ENCODE measurements at regions not wholly inside any gene's neighbourhood (a gene's known extent, or its start where the extent isn't known, plus 50 kb on each side); places are given as distances from the start of the nearest gene placed in this dataset.
"Not testable (repeated sequence)": the region's sequence is repeated elsewhere in the genome, so short reads cannot be mapped to it uniquely, and the experiment has no call there.

DNA sequence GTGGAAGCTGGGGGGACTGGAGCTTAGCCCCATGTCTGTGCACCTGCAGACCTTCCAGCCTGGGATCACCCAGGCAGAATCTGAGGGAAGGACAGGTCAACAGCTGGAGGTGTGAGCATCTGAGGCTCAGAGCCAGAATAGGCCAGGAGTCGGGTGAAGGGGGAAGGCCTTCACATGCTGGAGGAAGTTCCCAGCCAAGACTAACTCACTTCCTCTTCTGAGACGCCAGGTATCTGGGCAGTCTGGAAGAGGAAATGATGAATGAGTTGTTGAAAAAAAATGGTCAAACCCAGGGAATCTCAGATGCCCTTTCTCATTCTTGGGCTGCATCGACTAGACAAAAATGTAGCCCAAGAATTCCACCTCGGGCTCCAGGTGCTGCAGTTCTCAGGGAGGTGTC is 73.6 kb upstream of the TIAM2 start:
- DNase-seq (ENCODE audit: low spot score): no peak

DNA sequence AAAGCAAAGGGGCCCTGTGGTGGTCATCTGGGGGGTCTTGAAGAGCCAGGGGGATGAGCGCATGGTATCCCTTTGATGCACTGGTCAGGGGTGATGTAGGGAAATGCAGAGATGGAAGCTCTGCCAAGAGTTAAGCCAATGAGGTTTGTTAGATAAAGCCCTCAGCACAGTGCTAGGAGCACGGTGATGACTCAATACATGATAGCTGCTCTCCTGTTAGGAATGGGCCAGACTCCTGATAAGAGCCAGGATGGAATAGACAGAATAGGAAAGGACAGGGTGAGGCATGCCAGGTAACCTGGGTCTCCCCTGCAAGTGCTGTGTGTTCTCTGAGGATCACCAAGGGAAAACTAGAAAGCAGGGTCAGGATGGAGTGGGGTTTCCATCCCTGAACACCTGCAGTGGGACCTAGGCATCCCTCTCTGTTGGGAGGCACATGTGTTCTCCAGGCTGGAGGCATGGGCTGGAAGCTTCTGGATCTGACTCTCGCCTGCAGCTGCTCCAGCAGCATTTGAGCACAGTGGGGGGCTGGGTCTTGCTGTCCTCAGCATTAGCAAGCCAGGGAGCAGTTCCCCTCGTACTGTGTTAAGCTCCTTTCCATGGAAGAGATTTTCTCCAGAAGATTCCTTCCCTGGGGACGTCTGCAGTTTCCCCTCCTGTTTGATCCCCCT is 71.8 kb upstream of the TIAM2 start:
- no peak for DNase-seq (ENCODE audit: low spot score)

DNA sequence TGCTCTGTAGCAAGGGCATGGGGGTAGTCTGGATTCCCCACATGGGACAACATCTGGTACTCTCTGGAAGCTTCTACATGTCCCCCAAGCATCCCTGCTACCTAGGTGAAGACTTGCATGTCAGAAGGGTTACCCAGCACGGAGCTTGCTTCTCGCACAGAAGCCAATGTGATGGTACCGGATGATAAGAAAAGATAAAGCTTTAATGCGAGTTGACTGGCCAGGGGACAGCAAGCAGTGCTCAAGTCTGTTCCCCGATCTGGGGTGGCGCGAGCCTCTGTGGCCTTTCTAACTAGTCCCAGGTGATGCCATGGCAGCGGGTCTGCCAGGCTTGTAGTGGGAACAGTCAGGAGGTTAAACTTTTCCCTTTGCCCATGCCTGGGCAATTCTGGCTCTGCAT is 70.0 kb upstream of the TIAM2 start:
- no peak for DNase-seq (ENCODE audit: low spot score)

DNA sequence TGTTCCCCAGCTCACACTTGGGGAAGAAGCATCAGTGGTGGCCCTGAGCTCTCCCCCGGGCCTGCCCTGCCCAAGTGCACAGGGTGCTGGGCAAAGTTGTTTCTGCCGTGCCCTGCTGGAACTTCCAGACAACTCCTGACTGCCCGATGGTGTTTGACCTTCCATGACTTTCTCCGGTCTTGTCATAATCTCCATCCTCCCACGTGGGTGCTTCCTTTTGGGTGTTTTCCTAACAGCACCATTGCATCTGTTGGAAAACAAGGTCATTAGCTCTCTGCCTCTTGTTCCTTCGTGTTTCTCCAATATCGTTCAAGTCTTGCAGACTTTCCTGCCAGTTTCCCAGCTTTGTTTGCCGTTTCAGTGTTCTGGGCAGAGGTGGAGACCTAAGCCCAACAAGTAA is 68.7 kb upstream of the TIAM2 start:
- no peak for DNase-seq (ENCODE audit: low spot score)

DNA sequence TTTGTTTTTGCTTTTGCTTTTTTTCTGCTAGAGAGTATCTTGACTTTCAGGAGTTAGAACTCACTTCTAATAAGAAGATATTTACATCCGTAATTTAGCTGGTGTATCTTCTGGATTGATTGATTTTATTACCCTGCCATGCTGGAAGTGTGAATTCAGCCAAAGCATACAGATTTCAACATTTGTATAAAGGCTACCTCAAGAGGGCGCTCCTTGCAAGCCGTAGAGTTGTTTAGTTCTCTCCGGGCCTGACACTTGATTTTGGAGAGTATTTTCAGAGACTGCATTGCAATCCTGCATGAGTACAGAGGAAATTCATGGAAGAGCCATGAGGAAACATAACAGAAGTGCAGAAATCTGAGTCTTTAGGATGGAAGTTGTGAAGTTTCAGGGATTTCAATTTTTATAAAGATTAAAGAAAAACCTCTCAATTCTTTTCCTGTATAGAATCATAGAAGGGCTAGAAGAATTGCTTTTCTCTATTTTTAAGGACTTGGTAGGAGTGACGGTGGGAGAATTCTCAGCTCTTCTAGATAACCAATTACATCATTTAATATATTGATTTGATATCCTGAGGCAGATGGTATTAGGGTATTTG is 66.7 kb upstream of the TIAM2 start:
- peak; percentile 74 for DNase-seq (ENCODE audit: low spot score)

DNA sequence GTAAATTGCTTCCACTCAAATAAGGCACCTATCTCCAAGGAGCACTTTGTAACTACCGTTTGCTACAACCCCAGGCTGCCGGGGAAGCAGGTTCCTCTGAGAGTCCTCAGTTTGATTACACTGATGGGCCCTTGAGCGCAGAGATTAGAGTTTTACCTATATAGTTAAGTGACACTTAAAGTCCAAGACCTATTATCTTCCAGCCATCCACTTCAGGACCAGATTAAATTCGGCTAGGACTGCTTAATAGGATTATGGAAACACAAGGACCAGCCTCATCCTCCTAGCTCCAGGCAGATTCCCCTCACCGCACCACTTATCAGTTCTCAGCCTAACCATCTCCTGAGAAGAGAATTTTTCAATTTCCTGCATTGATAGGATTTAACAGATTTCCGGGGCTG is 64.7 kb upstream of the TIAM2 start:
- no peak for DNase-seq (ENCODE audit: low spot score)

DNA sequence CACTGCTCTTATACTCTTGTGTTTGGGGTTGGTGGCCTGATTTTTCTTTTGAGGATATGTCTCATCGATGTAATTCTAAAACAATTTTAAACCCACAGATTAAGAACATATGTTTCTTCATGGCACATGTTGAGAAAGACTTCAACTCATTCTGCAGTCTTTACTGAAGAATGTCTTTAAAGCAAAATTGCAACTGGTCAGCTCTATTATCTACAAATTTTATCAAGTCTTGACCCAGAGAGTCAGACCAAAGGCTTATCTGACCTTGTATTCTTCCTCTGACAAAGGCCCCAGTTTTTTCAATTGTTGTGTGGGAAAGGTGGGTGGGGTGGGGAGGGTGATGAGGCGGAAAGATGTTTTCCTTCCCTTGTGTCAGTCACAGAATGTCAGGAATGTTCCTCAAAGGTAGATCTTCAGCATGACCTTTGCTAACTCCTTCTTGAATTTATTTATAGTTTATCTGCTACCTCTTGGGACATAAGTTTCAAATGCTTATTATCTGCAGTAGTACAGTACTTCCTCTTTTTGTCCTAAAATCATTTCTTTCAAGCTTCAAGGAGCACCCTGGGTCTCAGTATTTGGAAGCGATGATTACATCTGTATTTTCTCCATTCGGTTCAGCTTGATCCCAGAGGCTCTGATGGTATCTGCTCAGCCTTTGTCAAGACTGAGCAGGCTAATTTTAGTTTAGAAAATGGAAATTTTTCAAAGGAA is 63.2 kb upstream of the TIAM2 start:
- DNase-seq (ENCODE audit: low spot score): no peak

DNA sequence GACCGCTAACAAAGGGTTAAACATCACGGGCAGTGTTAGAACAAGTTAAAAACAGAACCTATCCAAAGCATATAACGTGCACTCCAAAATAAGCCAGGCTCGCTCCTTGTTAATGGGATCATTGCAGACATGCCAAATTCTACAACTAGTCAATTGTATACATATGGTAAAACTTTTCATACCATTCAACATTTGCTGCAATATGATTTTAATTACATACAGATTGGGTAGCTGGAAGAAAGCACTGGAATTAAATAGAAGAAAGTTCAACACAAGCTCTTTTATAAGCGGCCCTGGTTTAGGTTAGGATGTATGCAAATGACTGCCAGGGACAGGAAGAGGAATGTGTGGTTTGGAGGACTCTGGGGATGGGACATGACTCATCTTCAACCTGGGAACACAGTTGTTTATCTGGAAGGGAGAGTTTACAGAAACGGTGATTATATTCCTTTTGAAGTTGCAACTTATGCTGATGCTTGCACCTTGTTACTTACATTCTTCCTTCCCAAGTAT is 62.5 kb upstream of the TIAM2 start:
- DNase-seq (ENCODE audit: low spot score): no peak

DNA sequence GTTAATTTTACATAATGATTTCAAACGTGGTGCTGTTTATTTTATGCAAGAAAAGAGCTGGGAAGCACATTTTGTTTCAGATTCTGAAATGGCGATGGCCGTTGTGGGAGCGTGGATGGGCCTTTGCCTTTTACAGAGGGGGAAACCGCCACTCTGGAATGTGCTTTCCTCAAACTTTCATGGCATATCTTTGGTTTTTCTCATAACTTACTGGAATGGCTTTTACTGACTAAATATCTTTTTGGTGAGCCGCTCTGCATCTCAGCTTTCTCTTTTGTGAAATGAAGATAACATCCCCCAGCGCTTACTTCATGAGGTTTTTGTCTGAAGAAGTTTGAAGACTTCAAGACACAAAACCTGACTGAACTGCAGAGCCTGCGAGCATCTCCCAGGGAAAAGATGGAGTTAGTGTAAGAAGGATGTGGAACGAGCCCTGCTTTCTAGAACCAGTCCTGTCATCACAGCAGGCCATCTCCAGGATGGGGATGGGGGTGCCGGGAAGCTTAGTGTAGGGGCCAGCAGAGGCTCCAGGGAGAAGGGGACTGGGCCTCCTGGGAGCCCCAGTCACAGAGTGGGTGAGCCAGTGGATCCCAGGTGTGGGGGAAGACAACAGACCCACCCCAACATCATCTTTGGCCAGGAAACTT is 61.8 kb upstream of the TIAM2 start:
- no peak for DNase-seq (ENCODE audit: low spot score)

DNA sequence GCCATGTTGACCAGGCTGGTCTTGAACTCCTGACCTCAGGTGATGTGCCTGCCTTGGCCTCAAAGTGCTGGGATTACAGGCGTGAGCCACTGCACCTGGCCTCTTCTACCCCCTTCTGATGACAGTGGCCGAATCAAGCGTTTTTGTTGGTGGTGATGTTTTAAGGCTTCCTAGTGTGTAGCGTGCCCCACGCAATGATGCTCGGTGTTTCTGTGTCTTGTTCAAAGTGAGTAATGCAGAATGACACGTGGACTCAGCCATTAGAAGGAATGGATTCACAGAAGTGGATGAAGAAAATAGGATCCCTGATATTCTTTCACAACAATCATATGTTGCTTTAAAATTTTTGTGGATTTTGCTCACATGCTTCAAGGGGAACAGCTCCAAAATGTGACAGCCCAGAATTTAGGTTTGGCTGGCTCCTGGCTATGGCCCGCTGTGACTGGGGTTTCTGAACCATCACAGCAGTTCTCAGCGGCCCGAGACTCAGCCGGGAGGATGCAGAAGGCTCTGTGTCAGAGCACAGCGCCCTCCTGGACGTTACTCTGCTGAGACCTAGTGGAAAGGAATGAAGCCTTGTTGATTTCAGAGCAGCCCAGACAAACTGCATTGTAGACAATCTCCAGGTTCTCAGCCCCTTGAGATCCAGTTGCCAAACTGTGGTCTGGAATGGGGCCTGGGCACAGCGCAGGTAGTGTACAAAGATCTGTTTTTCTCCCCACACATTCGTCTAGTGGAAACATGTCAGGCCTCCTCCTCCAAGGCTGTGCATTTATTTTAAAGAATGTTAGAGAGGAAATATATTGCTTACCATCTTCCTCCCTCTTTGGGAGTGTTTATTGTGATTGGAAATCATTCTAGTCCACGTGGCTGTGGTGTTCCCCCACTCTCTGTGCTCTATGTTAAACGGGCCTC is 57.6 kb upstream of the TIAM2 start:
- DNase-seq (ENCODE audit: low spot score): no peak

DNA sequence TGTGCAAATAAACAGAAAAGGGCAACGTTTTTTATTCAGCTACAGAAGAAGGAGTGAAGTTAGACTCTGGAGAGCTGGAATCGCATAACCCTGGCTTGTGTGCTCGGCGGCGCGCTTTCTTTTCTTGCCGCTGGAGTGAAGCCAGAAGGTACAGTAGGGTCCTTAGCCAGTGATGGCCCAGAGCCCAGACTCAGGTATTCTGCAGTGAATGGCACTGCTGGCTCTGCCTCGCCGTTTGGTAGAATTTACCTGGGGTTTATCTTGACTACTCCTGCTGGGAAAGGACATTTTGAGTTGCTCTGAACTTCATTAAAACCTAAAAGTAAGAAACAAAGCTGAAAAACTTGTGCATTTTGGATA is 56.9 kb upstream of the TIAM2 start:
- DNase-seq (ENCODE audit: low spot score): no peak

DNA sequence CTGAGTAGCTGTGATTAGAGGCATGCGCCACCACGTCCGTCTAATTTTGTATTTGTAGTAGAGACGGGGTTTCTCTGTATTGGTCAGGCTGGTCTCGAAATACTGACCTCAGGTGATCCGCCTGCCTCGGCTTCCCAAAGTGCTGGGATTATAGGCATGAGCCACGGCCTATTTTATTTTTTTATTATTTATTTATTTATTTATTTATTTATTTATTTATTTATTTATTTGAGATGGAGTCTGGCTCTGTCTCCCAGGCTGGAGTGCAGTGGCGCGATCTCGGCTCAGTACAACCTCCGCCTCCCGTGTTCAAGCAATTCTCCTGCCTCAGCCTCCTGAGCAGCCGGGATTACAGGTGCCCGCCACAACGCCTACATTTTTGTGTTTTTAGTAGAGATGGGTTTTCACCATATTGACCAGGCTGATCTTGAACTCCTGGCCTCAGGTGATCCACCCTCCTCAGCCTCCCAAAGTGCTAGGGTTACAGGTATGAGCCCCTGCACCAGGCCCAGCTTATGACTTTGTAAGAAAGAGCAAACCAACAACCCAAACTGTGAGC is 56.3 kb upstream of the TIAM2 start:
- not testable (repeated sequence) for DNase-seq (ENCODE audit: low spot score)

DNA sequence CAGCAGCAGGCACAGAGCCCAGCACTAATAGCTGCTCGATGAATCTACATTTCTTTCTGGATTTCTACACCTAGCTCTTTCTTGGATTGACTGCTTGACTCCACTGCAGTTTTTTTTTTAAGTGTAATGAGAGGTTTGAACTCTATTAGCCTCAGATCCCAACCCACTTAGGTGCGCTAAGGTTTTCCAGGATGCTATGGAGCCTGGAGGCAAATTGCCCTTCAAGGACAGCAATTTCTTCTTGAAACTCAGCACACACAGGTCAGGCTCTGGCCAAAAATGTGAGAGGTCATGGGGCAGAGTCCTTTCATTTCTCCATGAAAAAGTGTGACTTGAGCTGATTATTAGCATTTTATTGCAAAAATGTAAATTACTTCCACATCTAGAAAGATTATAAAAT is 52.3 kb upstream of the TIAM2 start:
- no peak for DNase-seq (ENCODE audit: low spot score)

DNA sequence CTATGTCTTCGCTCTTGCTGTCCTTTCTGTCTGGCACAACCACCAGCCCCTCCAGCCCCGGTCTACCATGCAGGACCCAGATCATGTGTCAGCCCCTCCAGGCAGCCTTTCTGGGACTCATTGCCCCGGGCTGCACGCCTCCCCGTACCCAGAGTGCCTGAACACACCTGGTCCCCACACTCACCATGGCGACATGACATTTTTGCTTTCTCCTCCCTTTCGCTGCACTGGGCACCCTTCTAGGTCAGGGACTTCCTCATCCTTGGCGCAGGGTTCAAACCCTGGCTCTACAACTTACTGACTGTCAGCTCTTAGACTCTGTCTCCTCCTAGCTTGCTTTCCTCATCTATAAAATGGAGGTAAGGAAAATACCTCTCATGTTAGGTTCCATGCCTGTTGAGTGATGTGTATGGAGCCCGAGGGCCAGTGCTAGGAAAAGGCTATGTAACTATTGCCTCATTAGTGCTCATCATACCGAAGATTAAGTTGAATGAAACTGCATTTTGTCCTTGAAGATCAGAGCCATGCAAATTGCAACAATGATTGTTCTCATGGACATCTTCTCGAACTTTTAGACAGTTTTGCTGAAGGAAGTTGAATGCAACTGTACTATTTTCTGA is 49.7 kb upstream of the TIAM2 start:
- DNase-seq (ENCODE audit: low spot score): no peak
